ENCODE measurements at regions not wholly inside any gene's neighbourhood (a gene's known extent, or its start where the extent isn't known, plus 50 kb on each side); places are given as distances from the start of the nearest gene placed in this dataset.
"Not testable (repeated sequence)": the region's sequence is repeated elsewhere in the genome, so short reads cannot be mapped to it uniquely, and the experiment has no call there.

DNA sequence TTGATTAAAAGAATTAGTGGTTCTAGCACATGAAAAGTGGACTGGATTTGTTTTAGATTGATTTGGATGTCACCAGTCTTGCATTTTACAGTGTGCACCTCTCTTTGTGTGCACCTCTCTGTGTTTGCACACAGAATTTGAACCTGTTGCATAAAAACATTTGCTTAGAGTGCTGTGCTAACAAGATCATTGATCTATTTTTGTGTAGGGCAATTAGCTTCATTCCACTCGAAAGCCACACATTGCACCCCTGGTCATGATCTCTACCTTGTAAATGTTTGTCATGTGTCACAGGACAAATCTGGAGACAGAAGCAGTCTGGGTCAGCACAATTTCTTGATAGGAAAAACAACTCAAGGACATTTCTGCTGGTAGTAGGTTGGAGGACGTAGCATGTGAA, 258.7 kb upstream of the LINC00305 start:
- DNase-seq (ENCODE audit: low spot score) = no peak

DNA sequence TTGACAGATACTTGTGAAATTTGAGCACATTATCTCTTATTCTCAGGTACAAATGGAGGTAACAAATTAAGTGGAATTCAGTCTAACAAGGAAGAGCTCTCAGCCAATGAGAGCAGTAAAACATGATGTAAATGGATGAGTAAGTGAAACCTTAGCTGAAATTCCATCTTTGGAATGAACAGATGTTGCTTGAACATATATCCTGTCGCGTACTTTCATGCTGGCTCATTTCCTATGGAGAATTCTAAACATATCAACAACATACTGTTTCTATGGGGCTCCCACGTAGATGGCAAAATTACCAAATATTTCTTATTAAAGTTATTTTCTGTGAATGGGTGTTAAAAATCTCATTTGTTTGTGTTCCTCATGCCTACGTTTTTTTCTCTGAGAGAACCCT, 256.3 kb upstream of the LINC00305 start:
- DNase-seq (ENCODE audit: low spot score) = no peak

GRCh38 chr18:64403784-64404503, 255.1 kb upstream of the LINC00305 start:
- DNase-seq (ENCODE audit: low spot score) = no peak

DNA sequence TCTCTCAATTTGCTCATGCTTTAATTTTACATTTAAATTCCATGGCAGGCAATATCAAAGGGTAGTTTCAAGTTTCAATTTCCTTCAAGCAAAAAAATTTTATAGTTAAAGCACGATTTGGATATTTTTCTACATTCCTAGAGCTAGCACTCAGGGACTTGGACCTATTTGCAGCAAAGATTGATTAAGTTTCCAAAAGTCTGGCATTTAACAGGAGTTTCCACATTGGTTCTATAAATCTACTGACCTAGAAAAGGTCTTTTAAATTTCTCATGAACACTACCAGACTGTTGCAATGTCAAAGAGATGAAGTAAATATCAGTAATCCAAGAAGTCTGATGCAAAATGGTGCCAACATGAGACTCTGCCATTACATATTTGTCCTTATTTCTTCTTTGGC, 253.7 kb upstream of the LINC00305 start:
- no peak for DNase-seq (ENCODE audit: low spot score)

- DNase-seq (ENCODE audit: low spot score) = no peak
Observed at GRCh38 chr18:64401268-64402060, 252.6 kb upstream of the LINC00305 start.

GRCh38 chr18:64399566-64399965, 250.7 kb upstream of the LINC00305 start:
- DNase-seq (ENCODE audit: low spot score) = no peak

DNA sequence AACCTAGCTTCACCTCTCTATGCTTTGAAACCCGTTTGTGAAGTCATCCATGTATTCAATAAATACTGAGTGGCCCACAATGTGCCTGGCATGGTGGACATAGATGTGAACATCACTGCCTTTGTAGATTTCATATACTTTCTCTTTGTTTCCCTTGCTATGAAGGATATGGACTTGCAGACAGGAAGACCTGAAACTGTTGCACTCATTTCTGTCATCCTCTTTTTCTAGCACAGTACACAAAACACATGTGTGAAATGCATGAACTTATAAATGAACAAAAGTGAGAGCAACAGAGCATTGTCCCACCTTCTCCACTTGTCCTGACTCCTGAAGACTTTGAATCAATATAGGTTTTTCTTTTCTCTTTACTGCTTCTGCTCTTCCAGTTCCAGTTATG, 249.4 kb upstream of the LINC00305 start:
- no peak for DNase-seq (ENCODE audit: low spot score)

- DNase-seq (ENCODE audit: low spot score) = no peak
Observed at GRCh38 chr18:64392202-64392601, 243.3 kb upstream of the LINC00305 start.

DNA sequence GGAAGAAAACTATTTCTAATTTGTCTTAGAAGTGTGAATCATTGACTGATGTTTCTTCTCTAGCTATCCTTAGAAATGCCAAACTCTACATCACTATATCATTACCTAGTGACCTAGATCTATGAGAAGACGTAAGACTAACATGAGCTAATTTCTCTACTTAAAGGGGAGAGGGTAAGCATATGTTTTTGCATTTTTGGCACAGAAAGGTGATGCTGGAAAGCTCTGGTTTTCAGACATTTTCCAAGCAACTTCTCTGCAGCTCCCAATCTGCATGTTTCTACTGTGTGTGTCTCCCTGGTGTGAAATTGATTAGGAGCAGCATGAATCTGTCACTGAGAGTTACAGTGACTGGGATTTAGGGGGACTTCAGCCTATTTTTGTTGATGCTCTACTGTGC, 235.2 kb upstream of the LINC00305 start:
- DNase-seq (ENCODE audit: low spot score) = no peak

- no peak for DNase-seq (ENCODE audit: low spot score)
Observed at GRCh38 chr18:64380117-64380516, 231.2 kb upstream of the LINC00305 start.

DNA sequence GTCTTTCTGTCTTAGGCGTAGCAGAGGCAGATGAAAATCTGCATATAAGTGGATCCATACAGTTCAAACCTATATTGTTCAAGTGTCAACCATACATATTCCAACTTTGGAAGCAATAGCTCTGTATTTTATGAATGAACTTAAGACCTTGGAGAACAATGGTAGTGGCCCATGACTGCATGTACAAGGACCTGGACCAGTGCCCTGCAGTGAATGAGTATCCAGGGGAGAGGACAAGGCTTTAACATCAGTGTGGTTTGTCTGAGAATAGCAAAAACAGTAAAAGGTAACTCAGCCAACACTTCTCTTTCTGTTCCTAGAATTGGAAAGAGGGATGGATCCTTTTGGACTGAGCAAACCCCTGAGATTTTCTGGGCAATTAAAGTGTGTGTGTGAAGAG, 230.8 kb upstream of the LINC00305 start:
- DNase-seq (ENCODE audit: low spot score) = no peak

DNA sequence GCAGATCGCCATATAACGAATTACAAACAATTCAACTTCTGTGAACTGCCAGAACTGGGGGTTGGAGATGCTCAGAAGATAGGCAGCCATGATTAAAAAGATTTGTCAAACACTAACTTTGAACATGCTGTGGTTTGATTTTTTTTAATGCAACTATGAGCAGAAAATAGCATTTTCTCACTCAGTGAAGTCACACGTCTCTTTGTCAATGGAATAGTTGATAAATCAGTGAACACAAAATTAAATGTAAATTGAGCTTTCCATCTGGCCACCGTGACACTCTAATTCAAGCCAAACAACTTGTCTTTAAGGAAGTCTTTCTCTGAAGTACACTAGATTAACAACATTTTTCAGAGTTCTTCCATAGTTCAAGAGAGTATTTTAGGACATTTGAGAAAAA, 228.6 kb upstream of the LINC00305 start:
- no peak for DNase-seq (ENCODE audit: low spot score)

DNA sequence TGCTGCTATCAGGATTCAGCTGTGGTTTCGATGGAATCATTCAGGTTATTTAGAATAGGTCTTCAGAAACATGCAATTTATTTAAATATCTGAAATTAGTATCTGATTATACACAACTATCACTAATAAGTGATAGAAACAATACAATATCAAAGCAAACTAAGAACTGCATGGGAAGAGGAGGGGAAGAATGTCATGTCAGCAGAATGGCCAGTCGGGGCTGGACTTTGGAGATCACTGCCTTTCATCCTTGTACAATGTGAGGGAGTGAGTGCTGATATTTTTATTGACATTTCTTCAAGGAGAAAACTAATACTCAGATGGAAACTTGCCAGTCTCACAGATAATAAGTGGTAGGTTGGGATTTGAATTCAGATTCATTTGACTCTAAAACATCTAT, 224.0 kb upstream of the LINC00305 start:
- no peak for DNase-seq (ENCODE audit: low spot score)

DNA sequence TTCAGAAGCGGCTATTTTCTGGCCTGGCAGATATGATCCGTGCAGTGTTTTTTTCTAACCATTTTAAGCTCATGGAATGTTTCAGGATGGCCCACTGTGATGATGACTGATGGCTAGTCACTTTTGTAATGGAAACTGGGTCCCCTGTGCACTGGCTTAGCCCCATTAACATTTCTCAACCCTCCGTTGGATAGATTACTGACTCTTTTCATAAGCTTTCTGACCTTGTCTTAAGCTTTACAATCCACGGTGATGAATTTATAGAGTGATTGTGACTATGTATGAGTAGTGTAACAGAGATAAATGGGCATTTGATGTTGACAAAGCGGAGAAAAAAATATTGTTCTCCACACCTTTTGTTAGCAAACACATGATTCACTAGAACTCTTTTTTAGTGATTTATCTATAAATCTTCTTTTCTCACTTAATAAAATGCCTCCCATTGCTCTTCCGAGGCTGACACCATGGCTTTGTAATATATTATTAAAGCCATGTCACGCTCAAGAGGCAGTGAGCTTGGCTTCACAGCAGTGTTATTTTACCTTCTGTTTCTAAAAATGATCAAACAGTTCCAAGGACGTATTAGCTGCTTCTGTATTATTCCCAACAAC, 221.0 kb upstream of the LINC00305 start:
- not testable (repeated sequence) for DNase-seq (ENCODE audit: low spot score)

DNA sequence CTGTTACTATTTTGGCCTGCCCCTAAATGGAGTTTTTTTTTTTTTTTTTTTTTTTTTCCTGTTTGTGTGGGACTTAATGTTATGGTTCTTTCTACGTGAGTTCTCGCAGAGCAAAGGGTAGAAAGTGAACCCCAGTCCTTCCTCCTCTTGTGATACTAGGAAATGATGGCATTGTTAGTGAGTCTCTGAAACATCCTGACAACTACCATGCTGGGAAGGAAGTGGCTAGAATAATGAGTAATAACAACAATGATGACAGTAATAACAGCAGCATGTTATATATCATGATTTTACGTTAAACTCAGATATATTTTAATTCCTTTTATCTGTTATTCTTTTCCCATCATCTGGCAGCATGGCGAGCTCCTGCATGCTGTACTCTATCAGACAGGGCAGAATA, 216.2 kb upstream of the LINC00305 start:
- no peak for DNase-seq (ENCODE audit: low spot score)

DNA sequence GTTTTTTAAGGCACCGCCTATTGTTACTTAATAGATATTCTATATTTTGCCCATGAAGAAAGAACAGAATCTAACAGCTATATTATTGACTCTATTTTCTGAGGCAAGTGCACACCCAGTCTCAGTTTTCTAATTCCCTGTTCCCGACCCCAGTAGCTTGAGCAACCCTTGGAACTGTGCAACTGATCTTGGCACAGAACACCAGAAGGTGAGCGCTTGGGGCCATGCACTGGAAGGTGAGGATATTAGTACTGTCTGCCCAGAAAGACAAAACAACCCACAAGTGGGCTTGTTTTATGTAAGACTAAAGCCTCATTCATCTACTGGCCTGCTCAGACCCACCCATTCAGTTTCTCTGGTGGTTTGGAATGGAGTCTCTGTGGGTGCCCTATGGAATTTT, 188.8 kb upstream of the LINC00305 start:
- DNase-seq (ENCODE audit: low spot score) = no peak

GRCh38 chr18:64337018-64337417, 188.1 kb upstream of the LINC00305 start:
- no peak for DNase-seq (ENCODE audit: low spot score)

DNA sequence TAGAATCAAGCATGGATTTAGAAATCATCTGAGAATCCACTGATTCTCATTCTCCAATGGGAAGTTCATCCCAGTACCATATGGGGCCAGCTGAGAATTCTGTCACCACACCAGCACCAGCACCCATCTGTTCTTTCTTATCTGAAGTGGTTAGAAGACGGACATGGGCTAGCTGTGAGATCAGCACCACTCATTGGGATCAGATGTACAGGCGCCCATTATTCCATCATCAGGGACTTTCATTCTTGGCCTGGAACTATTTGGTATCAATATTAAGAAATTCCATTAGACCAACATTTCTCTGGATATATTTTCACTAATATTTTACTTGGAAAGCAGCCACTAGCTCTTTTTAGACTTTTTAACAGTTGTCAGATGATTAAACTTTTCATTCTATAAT, 185.9 kb upstream of the LINC00305 start:
- DNase-seq (ENCODE audit: low spot score) = no peak

GRCh38 chr18:64333584-64333983, 184.7 kb upstream of the LINC00305 start:
- no peak for DNase-seq (ENCODE audit: low spot score)

GRCh38 chr18:64332835-64333234, 183.9 kb upstream of the LINC00305 start:
- no peak for DNase-seq (ENCODE audit: low spot score)

- no peak for DNase-seq (ENCODE audit: low spot score)
Observed at GRCh38 chr18:64331419-64331818, 182.5 kb upstream of the LINC00305 start.

DNA sequence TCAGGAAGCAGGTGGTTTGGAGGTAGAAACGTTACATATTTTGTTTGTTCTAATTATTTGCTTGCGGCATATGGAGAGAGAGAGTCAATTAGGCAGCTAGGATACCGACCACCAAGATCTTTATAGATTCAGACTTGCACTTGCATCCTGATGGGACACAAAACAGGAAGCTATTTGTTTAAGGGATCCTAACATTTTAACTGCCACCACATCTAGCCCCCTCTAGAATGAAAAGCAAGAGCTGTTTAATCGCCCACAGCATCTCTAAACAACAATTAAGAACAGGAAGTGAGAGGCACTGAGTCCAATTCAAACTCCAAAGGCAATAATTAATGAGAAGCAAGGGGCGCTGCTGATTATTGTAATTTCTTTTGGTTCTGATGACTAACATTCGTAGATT, 182.0 kb upstream of the LINC00305 start:
- no peak for DNase-seq (ENCODE audit: low spot score)

GRCh38 chr18:64330161-64330560, 181.3 kb upstream of the LINC00305 start:
- DNase-seq (ENCODE audit: low spot score) = no peak

Measured in LoVo (cell line).